Prostate gland (tissue), 2 donors: ENCODE measurements at regions not wholly inside any gene's neighbourhood (a gene's known extent, or its start where the extent isn't known, plus 50 kb on each side); places are given as distances from the start of the nearest gene placed in this dataset.

Experiments
- DNase-seq: peaks from one replicate; pipeline ENCODE4 v3.0.0-alpha.2; 2019; ENCODE audit warnings: low spot score
- H3K27ac ChIP-seq, 2 donors: fragments of 200-600 bp; sonication (generic); 2 replicates each; pipeline ENCODE4 v1.5.1; 2017 to 2019
- H3K27me3 ChIP-seq: fragments of 200-600 bp; sonication (generic); replicated peaks from 2 replicates; pipeline ENCODE4 v1.5.1; 2019; ENCODE audit not compliant: insufficient read depth
- H3K36me3 ChIP-seq, 2 donors: fragments of 200-600 bp; sonication (generic); 1 replicate in 1 of 2; 2 replicates in 1 of 2; pipeline versions ENCODE4 v1.5.1 to v1.8.1; 2017 to 2019
- H3K4me1 ChIP-seq: fragments of 200-600 bp; sonication (generic); replicated peaks from 2 replicates; pipeline ENCODE4 v1.5.1; 2019
- H3K4me3 ChIP-seq, 2 donors: fragments of 200-600 bp; sonication (generic); 2 replicates each; pipeline ENCODE4 v1.5.1; 2017 to 2019
- H3K9me3 ChIP-seq: fragments of 200-600 bp; sonication (generic); 2 replicates; pipeline ENCODE4 v1.5.1; 2017
- CTCF ChIP-seq, 4 experiments: fragments of 200-600 bp in 2 of 4; fragments of 450-650 bp in 2 of 4; sonication (generic) in 2 of 4; IDR thresholded peaks; 1 replicate in 3 of 4; 2 replicates in 1 of 4; pipeline ENCODE4 v1.5.1; 2016 to 2019; ENCODE audit warnings: antibody characterized with exemption in 4 of 4, mild to moderate bottlenecking in 2 of 4, moderate library complexity in 2 of 4
- POLR2A ChIP-seq: fragments of 450-650 bp; IDR thresholded peaks from one replicate; pipeline ENCODE4 v1.6.1; 2016; ENCODE audit warnings: antibody characterized with exemption, mild to moderate bottlenecking
- POLR2AphosphoS5 ChIP-seq: sonication (generic); formaldehyde crosslinking; IDR thresholded peaks from one replicate; pipeline ENCODE4 v1.6.1; 2017; ENCODE audit warnings: antibody characterized with exemption
- WGBS: methylation state at CpG from one replicate; pipeline ENCODE4 v1.1.5; 2018; 5-methylcytosine and 5-hydroxymethylcytosine counted together
- intact Hi-C: fragments of 100-400 bp; cut with DNase I; formaldehyde crosslinking; loops from one replicate; pipeline ENCODE4 v1.14.2; 2022

- WGBS = 83% methylated on average over 1 of the region's 1 CpG
- Histone ChIP-seq H3K27me3 (no peaks in the 10 kb centered on the region), H3K9me3 (no peaks in the 10 kb centered on the region), H3K4me3 (no peak overlapping the region), H3K27ac (no peak overlapping the region), H3K36me3 (no peaks in the 10 kb centered on the region), H3K4me1 (no peaks in the 10 kb centered on the region)
- TF ChIP-seq CTCF (IDR thresholded peaks at IDR 0.05) = no peak
- TF ChIP-seq POLR2A = no peak
- no peak for TF ChIP-seq POLR2AphosphoS5
- intact Hi-C loops = no loop called here
- DNase-seq = no peak
Observed at GRCh38 chr4:145396581-145396980, 85.1 kb upstream of the SMAD1 start.

GRCh38 chr4:145390571-145390970 lies 91.1 kb upstream of the SMAD1 start:
- Histone ChIP-seq H3K36me3 (no peaks in the 10 kb centered on the region), H3K4me3 (no peak overlapping the region), H3K4me1 (no peaks in the 10 kb centered on the region), H3K9me3 (no peaks in the 10 kb centered on the region), H3K27ac (no peak overlapping the region), H3K27me3 (no peaks in the 10 kb centered on the region)
- 73% methylated on average over 3 of the region's 3 CpGs for WGBS
- intact Hi-C loops = no loop called here
- no peak for DNase-seq
- TF ChIP-seq POLR2A = no peak
- TF ChIP-seq CTCF (IDR thresholded peaks at IDR 0.05) = no peak
- no peak for TF ChIP-seq POLR2AphosphoS5

GRCh38 chr4:145389550-145389949 lies 92.1 kb upstream of the SMAD1 start:
- no peaks in the 10 kb centered on the region for H3K4me1 ChIP-seq
- H3K27me3 ChIP-seq = no peaks in the 10 kb centered on the region
- H3K4me3 ChIP-seq = no peak overlapping the region
- H3K27ac ChIP-seq = no peak overlapping the region
- no peaks in the 10 kb centered on the region for H3K36me3 ChIP-seq
- 90% methylated on average over 4 of the region's 4 CpGs for WGBS
- no peak for TF ChIP-seq POLR2A
- TF ChIP-seq POLR2AphosphoS5 = no peak
- intact Hi-C loops = no loop called here
- no peaks in the 10 kb centered on the region for H3K9me3 ChIP-seq
- DNase-seq = no peak

GRCh38 chr4:145388043-145388442 lies 93.6 kb upstream of the SMAD1 start:
- intact Hi-C loops = no loop called here
- Histone ChIP-seq H3K36me3 (no peaks in the 10 kb centered on the region), H3K27me3 (no peaks in the 10 kb centered on the region), H3K4me3 (no peak overlapping the region), H3K4me1 (no peaks in the 10 kb centered on the region), H3K27ac (no peak overlapping the region), H3K9me3 (no peaks in the 10 kb centered on the region)
- 30% methylated on average over 3 of the region's 3 CpGs for WGBS
- DNase-seq = no peak
- TF ChIP-seq POLR2A (no peak), CTCF (IDR thresholded peaks at IDR 0.05) (no peak), POLR2AphosphoS5 (no peak)

- 80% methylated on average over 3 of the region's 3 CpGs for WGBS
- no peaks in the 10 kb centered on the region for H3K4me1 ChIP-seq
- TF ChIP-seq POLR2AphosphoS5 (no peak), POLR2A (no peak), CTCF (IDR thresholded peaks at IDR 0.05) (no peak)
- H3K36me3 ChIP-seq = no peaks in the 10 kb centered on the region
- no peak overlapping the region for H3K4me3 ChIP-seq
- no peaks in the 10 kb centered on the region for H3K27me3 ChIP-seq
- no peak for DNase-seq
- intact Hi-C loops = no loop called here
- no peaks in the 10 kb centered on the region for H3K9me3 ChIP-seq
- H3K27ac ChIP-seq = no peak overlapping the region
Observed at GRCh38 chr4:145387079-145387478, 94.6 kb upstream of the SMAD1 start.
